Neuronal stem cell (in vitro differentiated cells): ENCODE measurements at regions not wholly inside any gene's neighbourhood (a gene's known extent, or its start where the extent isn't known, plus 50 kb on each side); places are given as distances from the start of the nearest gene placed in this dataset.

Source experiments
- DNase-seq: peaks from one replicate; pipeline ENCODE4 v3.0.0-alpha.2; 2013; ENCODE audit warnings: low spot score
- H2AFZ ChIP-seq: one replicate; pipeline ENCODE4 v1.6.1; 2013; ENCODE audit warnings: mild to moderate bottlenecking, low read length, inconsistent platforms
- H2AK5ac ChIP-seq: 2 replicates; pipeline ENCODE4 v1.6.1; 2013; ENCODE audit warnings: low read depth, mild to moderate bottlenecking, inconsistent platforms, low read length, moderate library complexity, mixed read lengths
- H2BK120ac ChIP-seq: 2 replicates; pipeline ENCODE4 v1.6.1; 2013; ENCODE audit warnings: low read depth, mild to moderate bottlenecking, inconsistent platforms, low read length, moderate library complexity, mixed read lengths
- H2BK12ac ChIP-seq: one replicate; pipeline ENCODE4 v1.6.1; 2013; ENCODE audit warnings: low read length, inconsistent platforms
- H2BK15ac ChIP-seq: 2 replicates; pipeline ENCODE4 v1.6.1; 2013; ENCODE audit warnings: mild to moderate bottlenecking, low read length, inconsistent platforms, mixed read lengths
- H2BK5ac ChIP-seq: one replicate; pipeline ENCODE4 v1.6.1; 2013; ENCODE audit warnings: inconsistent platforms, mild to moderate bottlenecking, low read length, moderate library complexity
- H3K14ac ChIP-seq: one replicate; pipeline ENCODE4 v1.6.1; 2013; ENCODE audit warnings: low read length, inconsistent platforms
- H3K18ac ChIP-seq: 2 replicates; pipeline ENCODE4 v1.6.1; 2013; ENCODE audit warnings: low read length, inconsistent platforms
- H3K23ac ChIP-seq: 2 replicates; pipeline ENCODE4 v1.6.1; 2013; ENCODE audit warnings: low read depth, mild to moderate bottlenecking, mixed read lengths, low read length, inconsistent platforms; ENCODE audit not compliant: poor library complexity
- H3K27ac ChIP-seq: replicated peaks from 3 replicates; pipeline ENCODE4 v1.5.1; 2013; ENCODE audit warnings: low read length, inconsistent platforms
- H3K27me3 ChIP-seq, 3 experiments: 2 replicates each; pipeline ENCODE4 v1.6.1; 2013; ENCODE audit warnings: low read length in 3 of 3, mild to moderate bottlenecking in 2 of 3, inconsistent platforms in 1 of 3, low read depth in 1 of 3, mixed read lengths in 1 of 3, moderate library complexity in 1 of 3; ENCODE audit not compliant: control insufficient read depth in 3 of 3, insufficient read depth in 3 of 3
- H3K36me3 ChIP-seq, 2 donors: replicated peaks in 1 of 2; 2 replicates each; pipeline ENCODE4 v1.6.1; 2013; ENCODE audit warnings: low read length in 2 of 2; ENCODE audit not compliant: control insufficient read depth in 2 of 2, insufficient read depth in 2 of 2
- H3K4ac ChIP-seq: 2 replicates; pipeline ENCODE4 v1.6.1; 2013; ENCODE audit warnings: inconsistent platforms, mild to moderate bottlenecking, low read length, moderate library complexity
- H3K4me1 ChIP-seq, 2 donors: 1 replicate in 1 of 2; 2 replicates in 1 of 2; pipeline ENCODE4 v1.6.1; 2013; ENCODE audit warnings: low read length in 2 of 2, low read depth in 1 of 2; ENCODE audit not compliant: control insufficient read depth in 2 of 2, insufficient read depth in 1 of 2
- H3K4me2 ChIP-seq: one replicate; pipeline ENCODE4 v1.6.1; 2013; ENCODE audit warnings: mild to moderate bottlenecking, low read length, inconsistent platforms; ENCODE audit not compliant: insufficient read depth, poor library complexity, severe bottlenecking
- H3K4me3 ChIP-seq, 2 donors: 2 replicates each; pipeline ENCODE4 v1.5.1; 2013; ENCODE audit warnings: low read length in 2 of 2, mild to moderate bottlenecking in 2 of 2, inconsistent platforms in 1 of 2, moderate library complexity in 1 of 2
- H3K79me1 ChIP-seq: one replicate; pipeline ENCODE4 v1.6.1; 2013; ENCODE audit warnings: low read depth, mild to moderate bottlenecking, inconsistent platforms, low read length, moderate library complexity
- H3K9ac ChIP-seq: one replicate; pipeline ENCODE4 v1.6.1; 2013; ENCODE audit warnings: mild to moderate bottlenecking, low read depth, low read length, inconsistent platforms; ENCODE audit not compliant: poor library complexity
- H3K9me3 ChIP-seq, 2 donors: replicated peaks in 1 of 2; 2 replicates each; pipeline versions ENCODE3 to v1.6.1; 2013; ENCODE audit warnings: low read length in 2 of 2, mild to moderate bottlenecking in 2 of 2, inconsistent platforms in 1 of 2, low read depth in 1 of 2, mixed read lengths in 1 of 2, moderate library complexity in 1 of 2; ENCODE audit not compliant: control insufficient read depth in 2 of 2, insufficient read depth in 1 of 2
- H4K8ac ChIP-seq: one replicate; pipeline ENCODE4 v1.6.1; 2013; ENCODE audit warnings: low read depth, mild to moderate bottlenecking, inconsistent platforms, low read length, moderate library complexity
- H4K91ac ChIP-seq: one replicate; pipeline ENCODE4 v1.6.1; 2013; ENCODE audit warnings: low read length, low read depth, mild to moderate bottlenecking, inconsistent platforms; ENCODE audit not compliant: poor library complexity
- WGBS, 2 donors: extraction: QIAGEN DNeasy Blood & Tissue Kit; methylation state at CpG; one replicate each; pipeline ENCODE4 v1.1.7; 2013; ENCODE audit warnings: missing lambda C conversion rate in 2 of 2, mixed read lengths in 1 of 2; ENCODE audit not compliant: insufficient read length in 2 of 2, insufficient replicate concordance in 1 of 2; ENCODE audit errors: extremely low coverage in 2 of 2; 5-methylcytosine and 5-hydroxymethylcytosine counted together

- Histone ChIP-seq H2BK120ac (no peak overlapping the region), H2AK5ac (no peak overlapping the region), H2BK5ac (no peak overlapping the region), H3K4me1 (no peaks in the 10 kb centered on the region), H3K14ac (no peak overlapping the region), H3K18ac (no peak overlapping the region), H3K4ac (no peak overlapping the region), H4K8ac (no peak overlapping the region), H2BK15ac (no peak overlapping the region), H3K27me3 (no peaks in the 10 kb centered on the region), H3K79me1 (no peaks in the 10 kb centered on the region), H3K4me2 (no peak overlapping the region), H3K36me3 (no peaks in the 10 kb centered on the region), H3K9me3 (no peaks in the 10 kb centered on the region), H3K27ac (no peak overlapping the region), H3K23ac (no peak overlapping the region), H3K9ac (no peak overlapping the region), H3K4me3 (no peak overlapping the region), H4K91ac (no peak overlapping the region), H2AFZ (no peak overlapping the region), H2BK12ac (no peak overlapping the region)
- WGBS, 2 donors: no CpG with 5 or more reads among the region's 5 CpGs
- no peak for DNase-seq
Measured at GRCh38 chr1:95383111-95383510, 149.1 kb downstream of the RWDD3 start.

DNA sequence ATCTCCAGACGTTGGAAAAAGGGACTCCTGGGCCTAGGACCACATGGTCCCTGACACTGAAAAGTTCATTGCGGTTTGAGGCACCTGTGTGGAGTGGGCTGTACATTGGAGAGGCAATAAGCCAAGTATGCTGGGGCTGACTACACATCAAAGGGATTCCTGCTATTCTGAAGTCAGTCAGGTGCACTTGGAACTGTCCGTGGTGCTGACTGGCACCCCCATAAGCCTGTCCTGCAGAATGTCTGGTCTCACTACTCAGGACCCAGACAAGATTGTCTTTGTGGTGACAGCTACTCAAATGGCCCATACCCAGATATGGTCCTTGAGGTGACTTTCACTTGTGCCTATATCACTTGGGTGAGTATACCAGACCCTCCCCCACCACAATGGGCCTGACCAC is 150.6 kb downstream of the RWDD3 start:
- H3K4me1 ChIP-seq: no peaks in the 10 kb centered on the region
- H2AFZ ChIP-seq: no peak overlapping the region
- no peak overlapping the region for H2AK5ac ChIP-seq
- H3K27me3 ChIP-seq: no peaks in the 10 kb centered on the region
- H3K9me3 ChIP-seq: no peaks in the 10 kb centered on the region
- H3K23ac ChIP-seq: no peak overlapping the region
- no peak overlapping the region for H3K4ac ChIP-seq
- H3K14ac ChIP-seq: no peak overlapping the region
- no peak overlapping the region for H3K4me2 ChIP-seq
- no peaks in the 10 kb centered on the region for H3K79me1 ChIP-seq
- H3K4me3 ChIP-seq: no peak overlapping the region
- H3K18ac ChIP-seq: no peak overlapping the region
- H4K91ac ChIP-seq: no peak overlapping the region
- peak; percentile 62 for DNase-seq
- H4K8ac ChIP-seq: no peak overlapping the region
- no peak overlapping the region for H3K27ac ChIP-seq
- H2BK120ac ChIP-seq: no peak overlapping the region
- WGBS, 2 donors: no CpG with 5 or more reads among the region's 3 CpGs
- H2BK5ac ChIP-seq: no peak overlapping the region
- no peaks in the 10 kb centered on the region for H3K36me3 ChIP-seq
- H3K9ac ChIP-seq: no peak overlapping the region
- no peak overlapping the region for H2BK15ac ChIP-seq
- H2BK12ac ChIP-seq: no peak overlapping the region

DNA sequence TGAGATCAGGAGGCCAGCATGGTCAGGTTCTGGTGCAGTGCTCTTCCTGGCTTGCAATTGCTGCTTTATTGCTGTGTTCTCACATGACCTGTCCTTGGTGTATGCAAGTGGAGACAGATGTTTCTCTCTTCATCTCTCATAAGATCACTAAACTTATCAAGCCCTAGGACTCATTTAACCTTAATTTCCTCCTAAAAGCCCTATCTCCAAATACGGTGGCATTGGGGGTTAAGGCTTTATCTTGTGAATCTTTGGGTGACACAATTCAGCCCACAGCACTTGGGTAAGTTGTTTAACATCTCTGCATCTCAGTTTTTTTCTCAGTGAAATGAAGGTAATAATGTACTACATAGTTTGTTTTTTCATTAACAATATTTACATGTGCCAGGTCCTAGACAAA is 152.4 kb downstream of the RWDD3 start:
- Histone ChIP-seq H3K14ac (no peak overlapping the region), H3K4ac (no peak overlapping the region), H3K4me3 (no peak overlapping the region), H2BK15ac (no peak overlapping the region), H3K4me1 (peaks cover 0 to 2% of the 10 kb centered on the region in 2 donors), H3K23ac (no peak overlapping the region), H2AK5ac (no peak overlapping the region), H3K36me3 (no peaks in the 10 kb centered on the region), H2BK120ac (no peak overlapping the region), H3K27ac (no peak overlapping the region), H4K8ac (no peak overlapping the region), H2AFZ (no peak overlapping the region), H3K27me3 (no peaks in the 10 kb centered on the region), H3K18ac (no peak overlapping the region), H2BK12ac (no peak overlapping the region), H3K79me1 (no peaks in the 10 kb centered on the region), H3K9me3 (no peaks in the 10 kb centered on the region), H4K91ac (no peak overlapping the region), H2BK5ac (no peak overlapping the region), H3K9ac (no peak overlapping the region), H3K4me2 (no peak overlapping the region)
- no CpG with 5 or more reads among the region's 1 CpG for WGBS, 2 donors
- no peak for DNase-seq

DNA sequence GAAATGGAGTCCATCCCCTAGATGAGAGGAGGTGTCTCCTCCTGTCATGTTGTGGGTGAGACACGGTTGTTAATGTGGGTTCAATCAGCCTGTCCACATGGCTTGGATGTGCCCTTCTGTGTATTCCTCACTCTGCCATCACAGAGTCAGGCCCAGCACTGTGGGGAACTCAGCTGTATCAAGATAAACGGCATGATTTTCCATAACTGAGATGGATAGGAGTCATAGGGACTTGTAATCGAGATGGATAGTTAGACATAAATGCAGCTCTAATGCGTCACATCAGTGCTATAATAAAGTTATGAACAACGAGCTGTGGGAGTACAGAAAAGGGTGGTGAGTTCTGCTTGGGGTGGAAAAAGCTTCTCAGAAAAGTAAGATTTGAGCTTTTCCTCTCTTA is 152.9 kb downstream of the RWDD3 start:
- H2BK12ac ChIP-seq: no peak overlapping the region
- WGBS, 2 donors: no CpG with 5 or more reads among the region's 5 CpGs
- no peak for DNase-seq
- no peak overlapping the region for H3K4ac ChIP-seq
- no peak overlapping the region for H2AK5ac ChIP-seq
- H2AFZ ChIP-seq: no peak overlapping the region
- peaks cover 0 to 2% of the 10 kb centered on the region in 2 donors for H3K4me1 ChIP-seq
- H3K23ac ChIP-seq: no peak overlapping the region
- no peak overlapping the region for H3K9ac ChIP-seq
- no peak overlapping the region for H2BK15ac ChIP-seq
- no peak overlapping the region for H3K4me3 ChIP-seq
- H2BK120ac ChIP-seq: no peak overlapping the region
- no peaks in the 10 kb centered on the region for H3K9me3 ChIP-seq
- no peaks in the 10 kb centered on the region for H3K79me1 ChIP-seq
- H4K8ac ChIP-seq: no peak overlapping the region
- H2BK5ac ChIP-seq: no peak overlapping the region
- H3K36me3 ChIP-seq: no peaks in the 10 kb centered on the region
- no peaks in the 10 kb centered on the region for H3K27me3 ChIP-seq
- H3K14ac ChIP-seq: no peak overlapping the region
- H3K4me2 ChIP-seq: no peak overlapping the region
- no peak overlapping the region for H3K18ac ChIP-seq
- H3K27ac ChIP-seq: no peak overlapping the region
- H4K91ac ChIP-seq: no peak overlapping the region
